IMR-90 (cell line): ENCODE measurements at regions not wholly inside any gene's neighbourhood (a gene's known extent, or its start where the extent isn't known, plus 50 kb on each side); places are given as distances from the start of the nearest gene placed in this dataset.

Experiments used
- CHD1 ChIP-seq: IDR thresholded peaks from 2 replicates; pipeline ENCODE4 v1.6.1; 2012; ENCODE audit warnings: low read depth, low read length, improper control_type of control experiment
- CTCF ChIP-seq: conservative IDR thresholded peaks from 2 replicates; pipeline ENCODE4 v1.5.1; 2012; ENCODE audit warnings: mild to moderate bottlenecking, low read depth, low read length, improper control_type of control experiment
- MXI1 ChIP-seq: IDR thresholded peaks from 2 replicates; pipeline ENCODE4 v1.6.1; 2012; ENCODE audit warnings: low read depth, mild to moderate bottlenecking, low read length, moderate library complexity, borderline replicate concordance
- POLR2A ChIP-seq: IDR thresholded peaks from 2 replicates; pipeline ENCODE4 v1.6.1; 2012; ENCODE audit warnings: mild to moderate bottlenecking, low read depth, low read length
- RAD21 ChIP-seq: IDR thresholded peaks from 2 replicates; pipeline ENCODE4 v1.6.1; 2012; ENCODE audit warnings: low read length, improper control_type of control experiment
- RCOR1 ChIP-seq: IDR thresholded peaks from 2 replicates; pipeline ENCODE4 v1.6.1; 2012; ENCODE audit warnings: mild to moderate bottlenecking, low read length, improper control_type of control experiment; ENCODE audit not compliant: insufficient replicate concordance
- SMC3 ChIP-seq: fragments of 150-350 bp; IDR thresholded peaks from 2 replicates; pipeline ENCODE4 v1.6.1; 2016; ENCODE audit warnings: low read depth, mild to moderate bottlenecking, antibody characterized with exemption, low read length, moderate library complexity
- TF ChIP-seq, protein P1 (sequence below): fragments of 150-350 bp; IDR thresholded peaks from 2 replicates; pipeline ENCODE4 v1.6.1; 2016; ENCODE audit warnings: low read depth, mild to moderate bottlenecking, low read length, moderate library complexity, borderline replicate concordance

GRCh38 chr1:58883037-58883887 lies 99.4 kb upstream of the JUN start:
- TF ChIP-seq CTCF (no peak), POLR2A (no peak), SMC3 (no peak), RAD21 (no peak; the same call in 1 of the 2 replicates), RCOR1 (peak; percentile 53), CHD1 (no peak), MXI1 (no peak)
- TF ChIP-seq, protein P1, sequence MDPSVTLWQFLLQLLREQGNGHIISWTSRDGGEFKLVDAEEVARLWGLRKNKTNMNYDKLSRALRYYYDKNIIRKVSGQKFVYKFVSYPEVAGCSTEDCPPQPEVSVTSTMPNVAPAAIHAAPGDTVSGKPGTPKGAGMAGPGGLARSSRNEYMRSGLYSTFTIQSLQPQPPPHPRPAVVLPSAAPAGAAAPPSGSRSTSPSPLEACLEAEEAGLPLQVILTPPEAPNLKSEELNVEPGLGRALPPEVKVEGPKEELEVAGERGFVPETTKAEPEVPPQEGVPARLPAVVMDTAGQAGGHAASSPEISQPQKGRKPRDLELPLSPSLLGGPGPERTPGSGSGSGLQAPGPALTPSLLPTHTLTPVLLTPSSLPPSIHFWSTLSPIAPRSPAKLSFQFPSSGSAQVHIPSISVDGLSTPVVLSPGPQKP: no peak
